GM23338 (cell line): ENCODE measurements at regions not wholly inside any gene's neighbourhood (a gene's known extent, or its start where the extent isn't known, plus 50 kb on each side); places are given as distances from the start of the nearest gene placed in this dataset.

ENCODE experiments used
- ATAC-seq: fragments of 200-7000 bp; cut with Tn5 transposase; 3 replicates; pipeline ENCODE4 v1.9.1; 2020
- DNase-seq: peaks from one replicate; pipeline ENCODE4 v3.0.0-alpha.2; 2015; ENCODE audit warnings: low spot score
- H2AFZ ChIP-seq: fragments of 200-600 bp; sonication (generic); 2 replicates; pipeline ENCODE4 v1.8.0; 2016; ENCODE audit warnings: antibody characterized with exemption, mild to moderate bottlenecking, moderate library complexity
- H3F3A ChIP-seq: fragments of 200-600 bp; sonication (generic); replicated peaks from 2 replicates; pipeline ENCODE4 v1.8.0; 2017; ENCODE audit warnings: antibody characterized with exemption, mixed run types, low read depth
- H3K27ac ChIP-seq: fragments of 200-600 bp; sonication (generic); 2 replicates; pipeline ENCODE4 v1.6.1; 2016; ENCODE audit warnings: low read depth
- H3K27me3 ChIP-seq: fragments of 200-600 bp; sonication (generic); 2 replicates; pipeline ENCODE4 v1.8.0; 2016; ENCODE audit warnings: mild to moderate bottlenecking, mixed run types, moderate library complexity; ENCODE audit not compliant: insufficient read depth
- H3K36me3 ChIP-seq: fragments of 200-600 bp; sonication (generic); 2 replicates; pipeline ENCODE4 v1.8.0; 2016; ENCODE audit warnings: mild to moderate bottlenecking; ENCODE audit not compliant: insufficient read depth
- H3K4me1 ChIP-seq: fragments of 200-600 bp; sonication (generic); 2 replicates; pipeline ENCODE4 v1.8.0; 2016; ENCODE audit warnings: mild to moderate bottlenecking, moderate library complexity; ENCODE audit not compliant: insufficient read depth
- H3K4me2 ChIP-seq: fragments of 200-600 bp; sonication (generic); 2 replicates; pipeline ENCODE4 v1.7.1; 2017; ENCODE audit warnings: mixed run types
- H3K4me3 ChIP-seq: fragments of 200-600 bp; sonication (generic); 2 replicates; pipeline ENCODE4 v1.6.1; 2016; ENCODE audit warnings: mixed run types
- H3K79me2 ChIP-seq: fragments of 200-600 bp; sonication (generic); replicated peaks from 2 replicates; pipeline ENCODE4 v1.8.0; 2017; ENCODE audit warnings: mild to moderate bottlenecking; ENCODE audit not compliant: insufficient read depth
- H3K9me2 ChIP-seq: fragments of 200-600 bp; sonication (generic); 2 replicates; pipeline ENCODE4 v1.8.0; 2017; ENCODE audit not compliant: insufficient read depth
- H4K20me1 ChIP-seq: fragments of 200-600 bp; sonication (generic); replicated peaks from 2 replicates; pipeline ENCODE4 v1.8.0; 2017; ENCODE audit warnings: mild to moderate bottlenecking; ENCODE audit not compliant: insufficient read depth
- H3K27ac Mint-ChIP-seq: 2 replicates; pipeline ENCODE4 v1.8.0; 2020; ENCODE audit warnings: inconsistent platforms, mild to moderate bottlenecking, moderate library complexity, mixed read lengths
- H3K27me3 Mint-ChIP-seq: 3 replicates; pipeline ENCODE4 v1.8.0; 2022; ENCODE audit warnings: low read depth, mild to moderate bottlenecking, moderate library complexity, mixed read lengths, inconsistent platforms; ENCODE audit not compliant: insufficient read depth, poor library complexity
- H3K36me3 Mint-ChIP-seq: 3 replicates; pipeline ENCODE4 v1.8.0; 2021; ENCODE audit warnings: low read depth, mild to moderate bottlenecking, inconsistent platforms, moderate library complexity, mixed read lengths
- H3K4me1 Mint-ChIP-seq: 3 replicates; pipeline ENCODE4 v1.8.0; 2020; ENCODE audit warnings: mild to moderate bottlenecking, inconsistent platforms, mixed read lengths
- H3K4me3 Mint-ChIP-seq: 3 replicates; pipeline ENCODE4 v1.8.0; 2021; ENCODE audit warnings: moderate library complexity, mild to moderate bottlenecking, inconsistent platforms, mixed read lengths
- H3K9me3 Mint-ChIP-seq: 3 replicates; pipeline ENCODE4 v1.8.0; 2020; ENCODE audit warnings: moderate library complexity, mild to moderate bottlenecking, inconsistent platforms, mixed read lengths
- JUNB ChIP-seq: IDR thresholded peaks from one replicate; pipeline ENCODE4 v1.6.1; 2016; ENCODE audit warnings: antibody characterized with exemption; ENCODE audit not compliant: unreplicated experiment
- POLR2AphosphoS5 ChIP-seq: IDR thresholded peaks from 2 replicates; pipeline ENCODE4 v1.6.1; 2016; ENCODE audit warnings: antibody characterized with exemption, low read depth
- REST ChIP-seq: IDR thresholded peaks from one replicate; pipeline ENCODE4 v1.6.1; 2018; ENCODE audit warnings: antibody characterized with exemption; ENCODE audit not compliant: unreplicated experiment
- ZNF114 ChIP-seq: fragments of 250-450 bp; sonication (Bioruptor Pico); IDR thresholded peaks from 2 replicates; pipeline ENCODE4 v1.5.0; 2020; ENCODE audit warnings: mild to moderate bottlenecking, moderate library complexity
- ZNF462 ChIP-seq: fragments of 250-450 bp; sonication (Bioruptor Pico); IDR thresholded peaks from 2 replicates; pipeline ENCODE4 v1.5.0; 2020; ENCODE audit warnings: mild to moderate bottlenecking, moderate library complexity

- ATAC-seq (no peak), DNase-seq (no peak)
- no peaks in the 10 kb centered on the region for H3K4me1 ChIP-seq
- no peak overlapping the region for H3K4me3 Mint-ChIP-seq
- no peak overlapping the region for H3K27ac ChIP-seq
- H3K36me3 Mint-ChIP-seq = no peaks in the 10 kb centered on the region
- TF ChIP-seq REST = no peak
- TF ChIP-seq ZNF462 (CRISPR knock-in tag) = no peak
- TF ChIP-seq JUNB = no peak
- TF ChIP-seq POLR2AphosphoS5 = no peak
- no peak for TF ChIP-seq ZNF114
- H2AFZ ChIP-seq = 0 out of 2 replicates have a peak overlapping the region, but pooled peaks have one; percentile 24
- H3K9me2 ChIP-seq = no peaks in the 10 kb centered on the region
- no peaks in the 10 kb centered on the region; the same call in 1 of the 3 replicates for H3K4me1 Mint-ChIP-seq
- no peaks in the 10 kb centered on the region for H4K20me1 ChIP-seq
- H3K4me3 ChIP-seq = no peak overlapping the region
- no peaks in the 10 kb centered on the region for H3K27me3 ChIP-seq
- no peak overlapping the region for H3K27ac Mint-ChIP-seq
- H3K36me3 ChIP-seq = no peaks in the 10 kb centered on the region
- H3K27me3 Mint-ChIP-seq = no peaks in the 10 kb centered on the region
- H3F3A ChIP-seq = no peaks in the 10 kb centered on the region
- no peak overlapping the region for H3K4me2 ChIP-seq
- H3K79me2 ChIP-seq = no peaks in the 10 kb centered on the region
- H3K9me3 Mint-ChIP-seq = no peaks in the 10 kb centered on the region
These were observed 84.9 kb upstream of the CARMIL1 start for GRCh38 chr6:25194172-25194678.
